EH (cell line): ENCODE measurements at regions not wholly inside any gene's neighbourhood (a gene's known extent, or its start where the extent isn't known, plus 50 kb on each side); places are given as distances from the start of the nearest gene placed in this dataset.

Source experiments
- DNase-seq: peaks from one replicate; pipeline ENCODE4 v3.0.0-alpha.2; 2015; ENCODE audit warnings: low read depth

DNA sequence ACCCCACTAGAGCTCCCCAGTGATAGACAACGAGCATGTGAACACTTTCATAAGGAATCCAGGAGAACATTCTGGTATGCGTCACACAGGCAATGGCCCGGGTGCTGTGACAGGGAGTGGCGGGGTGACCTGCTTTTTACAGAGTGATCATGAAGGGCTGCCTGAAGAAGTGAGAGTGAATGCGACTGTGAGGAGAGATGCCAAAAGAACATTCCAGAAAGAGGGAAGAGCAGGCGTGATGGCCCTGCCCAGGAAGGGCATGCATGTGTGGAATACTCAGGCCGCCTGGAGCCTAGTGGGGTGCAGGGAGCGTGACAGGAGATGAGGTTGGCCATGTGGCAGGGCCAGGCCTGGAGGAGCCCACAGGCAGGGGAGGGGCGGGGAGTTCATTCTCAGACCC lies 53.8 kb downstream of the FZD10 start:
- DNase-seq = no peak

DNA sequence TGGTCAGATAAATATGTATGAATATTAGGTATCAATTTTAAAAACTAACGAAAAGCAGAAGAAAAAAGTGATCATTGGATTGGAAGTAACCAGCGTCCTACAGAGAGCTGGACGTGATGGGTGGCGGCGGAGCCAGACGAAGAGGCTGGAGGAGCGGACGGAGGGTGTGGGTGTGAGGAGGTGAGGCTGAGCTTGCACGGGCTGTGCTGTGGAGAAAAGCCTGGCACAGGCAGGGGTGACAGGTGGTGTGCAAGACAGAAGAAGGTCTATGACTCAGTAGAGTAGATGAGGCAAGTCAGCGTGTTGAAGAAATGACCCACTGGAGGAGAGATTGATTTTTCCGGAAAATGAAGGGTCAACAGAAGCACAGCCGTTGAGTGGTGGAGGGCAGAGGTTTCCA lies 56.4 kb downstream of the FZD10 start:
- no peak for DNase-seq

DNA sequence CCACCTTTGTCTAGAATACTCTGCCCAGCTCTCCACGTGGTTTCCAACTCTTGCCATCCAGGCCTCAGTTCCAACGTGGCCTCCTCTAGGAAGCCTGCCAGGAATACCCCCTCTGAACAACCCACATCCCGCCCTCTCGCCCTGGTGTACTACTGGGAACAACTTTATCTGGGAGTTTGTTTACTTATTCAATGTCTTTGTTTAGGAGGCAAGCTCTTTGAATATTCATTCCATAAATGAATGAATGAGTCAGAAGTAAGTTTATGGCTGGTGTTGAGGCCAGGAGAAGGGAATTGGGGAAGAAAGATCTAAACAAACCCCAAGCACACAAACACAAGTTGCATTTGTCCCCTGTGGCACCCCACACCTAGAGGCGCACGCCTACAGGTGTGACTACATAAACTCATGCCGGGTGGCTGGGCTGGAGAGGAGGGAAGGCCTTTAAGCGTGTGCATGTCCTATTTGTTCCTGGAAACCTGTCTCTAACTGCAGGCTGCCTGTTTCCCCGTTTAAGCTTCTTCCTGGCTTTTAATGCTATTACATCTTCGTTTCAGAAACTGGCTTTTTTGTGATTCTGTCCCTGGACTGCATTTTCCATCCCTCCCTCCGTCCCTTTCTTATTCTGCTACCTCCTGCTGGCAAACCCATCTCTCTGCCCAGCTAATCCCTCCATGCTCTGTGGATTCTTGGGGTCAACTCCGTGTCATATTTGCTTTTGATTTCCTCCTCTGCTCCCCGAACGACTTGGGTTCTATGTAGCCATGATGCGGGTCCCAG lies 57.9 kb downstream of the FZD10 start:
- DNase-seq = no peak

DNA sequence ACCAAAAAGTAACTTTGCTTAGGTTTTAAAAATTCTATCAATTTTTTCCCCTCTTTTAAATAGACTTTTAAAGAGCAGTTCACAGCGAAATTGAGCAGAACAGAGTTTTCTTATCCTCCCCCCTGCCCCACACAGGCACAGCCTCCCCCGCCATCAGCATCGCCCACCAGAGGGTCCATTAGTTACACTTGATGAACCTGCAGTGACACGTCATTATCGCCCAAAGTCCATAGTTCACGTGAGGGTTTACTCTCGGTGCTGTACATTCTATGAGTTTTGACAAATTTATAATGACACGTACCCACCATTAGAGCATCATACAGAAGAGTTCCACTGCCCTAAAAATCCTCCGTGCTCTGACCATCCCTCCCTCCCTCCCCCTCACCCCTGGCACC lies 58.4 kb downstream of the FZD10 start:
- no peak for DNase-seq

DNA sequence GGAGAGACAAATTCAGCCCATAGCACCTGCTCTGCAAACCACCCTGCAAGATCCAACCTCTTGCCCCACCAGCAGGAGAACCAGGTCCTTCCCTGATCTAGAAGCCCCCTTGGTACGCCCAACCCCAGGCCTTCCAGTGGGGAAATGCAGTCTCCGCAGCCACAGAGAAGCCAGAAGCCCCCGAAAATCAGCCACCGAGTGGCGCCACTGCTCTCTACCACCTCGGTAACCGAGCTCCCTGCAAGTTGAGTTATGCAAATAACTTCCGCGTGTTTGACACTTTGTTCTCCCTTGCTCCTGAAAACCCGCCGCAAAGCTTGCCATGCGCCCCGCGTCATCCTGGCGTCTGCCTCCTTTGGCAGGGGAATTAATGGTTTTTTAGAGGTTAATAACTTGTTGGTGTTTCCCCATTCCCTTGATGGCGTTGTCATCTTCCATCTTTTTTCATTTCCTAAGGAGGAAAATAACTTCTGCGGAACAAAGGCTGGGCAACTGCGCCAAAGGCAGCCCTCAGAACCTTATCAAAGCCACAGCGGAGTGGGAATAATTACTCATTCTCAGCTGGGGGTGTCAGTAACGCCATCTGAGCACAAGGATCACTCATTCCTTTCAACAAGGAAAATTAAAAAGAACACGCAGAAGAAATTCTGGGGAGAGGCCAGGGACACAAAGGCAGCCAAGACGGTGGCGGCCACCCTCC lies 60.4 kb downstream of the FZD10 start:
- no peak for DNase-seq

DNA sequence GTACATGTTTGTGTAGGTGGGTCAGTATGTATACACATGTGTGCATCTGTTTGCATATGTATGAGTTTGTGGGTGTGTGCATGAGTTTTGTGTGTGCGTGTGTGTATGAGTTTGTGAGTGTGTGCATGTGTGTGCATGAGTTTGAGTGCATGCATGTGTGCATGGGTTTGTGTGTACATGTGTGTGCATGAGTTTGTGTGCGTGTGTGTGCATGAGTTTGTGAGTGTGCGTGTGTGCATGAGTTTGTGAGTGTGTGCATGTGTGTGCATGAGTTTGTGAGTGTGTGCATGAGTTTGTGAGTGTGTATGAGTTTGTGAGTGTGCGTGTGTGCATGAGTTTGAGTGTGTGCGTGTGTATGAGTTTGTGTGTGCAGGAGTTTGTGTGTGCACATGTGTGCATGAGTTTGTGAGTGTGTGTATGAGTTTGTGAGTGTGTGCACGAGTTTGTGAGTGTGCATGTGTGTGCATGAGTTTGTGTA lies 61.5 kb downstream of the FZD10 start:
- no peak for DNase-seq

DNA sequence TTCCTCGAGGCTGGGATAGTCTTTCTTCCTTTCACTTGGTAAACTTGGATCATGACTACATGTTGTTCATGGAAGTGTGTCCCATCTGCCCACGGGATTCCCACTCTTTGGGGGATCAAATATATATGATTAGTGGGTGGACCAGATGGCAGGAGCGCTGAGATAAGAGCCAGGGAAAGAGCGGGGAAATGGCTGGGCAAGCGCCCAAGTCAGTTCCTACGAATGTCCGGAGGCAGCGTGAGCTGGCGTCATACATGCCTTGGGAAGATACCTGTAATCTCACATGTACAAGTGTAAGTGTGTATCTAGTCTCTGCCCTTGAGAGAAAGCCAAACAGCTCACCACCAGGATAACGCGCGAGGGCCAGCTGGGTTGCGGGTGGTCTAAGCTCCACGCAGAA lies 62.3 kb downstream of the FZD10 start:
- no peak for DNase-seq

DNA sequence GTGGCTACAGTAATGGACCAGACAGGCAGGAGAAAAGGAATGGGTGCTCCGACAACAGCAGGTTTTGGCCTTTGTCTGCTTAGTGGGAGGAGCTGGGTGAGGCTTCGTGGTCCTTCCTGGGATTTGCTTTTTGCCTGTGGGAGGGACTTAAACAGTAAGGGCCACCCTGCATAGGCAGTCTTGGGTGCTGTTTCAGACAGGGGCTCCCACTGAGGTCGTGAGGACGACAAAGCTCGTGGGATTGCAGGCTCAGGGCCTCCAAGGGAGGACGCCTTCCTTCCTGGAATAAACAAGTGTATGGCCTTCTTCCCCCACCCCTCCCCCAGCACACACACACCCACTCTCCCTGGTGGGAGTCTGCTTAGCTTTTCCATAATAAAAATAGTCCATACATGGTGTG lies 63.1 kb downstream of the FZD10 start:
- no peak for DNase-seq

DNA sequence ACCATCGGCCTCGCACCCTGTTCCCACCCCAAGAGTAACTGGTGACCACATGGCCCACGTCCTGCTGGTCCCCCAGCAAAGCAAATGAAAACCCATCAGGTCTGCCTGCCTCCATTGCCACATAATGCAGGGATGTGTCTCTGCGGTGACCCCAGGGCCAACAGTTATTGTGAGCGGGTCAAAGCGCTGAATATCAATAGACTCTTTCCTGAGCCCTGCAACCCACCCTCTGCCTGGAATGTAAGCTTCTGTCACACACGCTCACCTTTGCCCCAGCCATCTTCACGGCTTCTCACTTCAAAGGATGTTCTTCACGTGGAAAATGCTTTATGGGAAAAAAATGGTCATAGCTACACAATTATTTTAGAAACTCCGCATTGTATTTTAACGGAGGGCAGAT lies 63.9 kb downstream of the FZD10 start:
- no peak for DNase-seq

DNA sequence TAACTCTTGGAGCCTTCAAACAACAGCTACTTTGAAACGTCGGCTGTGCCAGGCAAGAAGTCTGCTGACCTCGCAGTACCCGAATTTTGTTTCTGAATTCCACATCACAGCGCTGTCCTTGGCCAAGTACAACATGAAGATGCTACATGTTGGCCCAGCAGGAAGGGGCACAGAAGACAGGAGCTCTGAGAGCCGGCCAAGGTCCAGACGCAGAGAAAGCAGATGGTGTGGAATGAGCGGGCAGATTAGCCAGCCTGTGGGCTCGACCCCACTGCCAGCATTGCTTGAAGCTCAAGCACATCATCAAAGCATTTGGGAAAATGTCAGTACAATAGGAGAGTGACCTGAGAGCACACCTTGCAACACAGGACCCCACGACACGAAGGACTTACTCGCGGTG lies 64.5 kb downstream of the FZD10 start:
- DNase-seq = no peak

DNA sequence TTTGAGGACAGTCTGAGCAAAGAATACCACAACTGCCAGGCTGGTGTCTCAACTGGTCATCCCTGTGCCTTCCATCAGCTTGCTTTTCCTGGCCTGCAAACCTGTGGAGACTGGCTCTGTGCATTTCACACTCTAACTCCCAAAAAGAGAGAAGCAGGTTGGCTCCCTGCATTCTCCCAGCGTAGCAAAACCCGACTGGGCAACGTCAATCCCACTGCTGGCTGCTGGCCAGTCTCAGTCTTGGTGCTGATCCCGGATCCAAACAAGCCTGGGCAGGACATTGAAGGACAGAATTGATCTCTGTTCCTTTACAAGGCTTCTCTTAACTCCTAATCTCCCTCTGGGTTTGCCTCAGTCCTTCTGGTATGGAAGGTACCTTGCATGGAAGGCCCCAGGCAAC lies 65.4 kb downstream of the FZD10 start:
- no peak for DNase-seq

DNA sequence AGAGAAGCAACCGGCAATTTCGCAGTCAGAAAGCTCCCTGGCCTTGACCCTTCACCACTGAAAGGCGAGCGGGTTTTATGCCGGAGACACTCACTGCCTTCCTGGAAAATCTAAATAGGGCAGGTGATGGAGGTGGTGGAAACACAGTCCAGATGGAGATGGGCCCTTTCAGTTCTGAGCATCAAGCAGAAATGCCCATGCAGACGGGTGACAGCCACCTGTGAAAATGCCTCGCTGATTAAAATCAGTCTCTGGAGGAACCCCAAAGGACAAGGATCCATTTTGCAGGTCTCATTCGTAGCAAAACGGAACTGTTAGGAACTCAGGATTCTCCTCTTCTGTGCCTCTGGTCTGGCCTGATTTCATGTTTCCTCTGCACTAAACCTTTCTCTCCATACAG lies 74.2 kb downstream of the FZD10 start:
- DNase-seq = no peak

DNA sequence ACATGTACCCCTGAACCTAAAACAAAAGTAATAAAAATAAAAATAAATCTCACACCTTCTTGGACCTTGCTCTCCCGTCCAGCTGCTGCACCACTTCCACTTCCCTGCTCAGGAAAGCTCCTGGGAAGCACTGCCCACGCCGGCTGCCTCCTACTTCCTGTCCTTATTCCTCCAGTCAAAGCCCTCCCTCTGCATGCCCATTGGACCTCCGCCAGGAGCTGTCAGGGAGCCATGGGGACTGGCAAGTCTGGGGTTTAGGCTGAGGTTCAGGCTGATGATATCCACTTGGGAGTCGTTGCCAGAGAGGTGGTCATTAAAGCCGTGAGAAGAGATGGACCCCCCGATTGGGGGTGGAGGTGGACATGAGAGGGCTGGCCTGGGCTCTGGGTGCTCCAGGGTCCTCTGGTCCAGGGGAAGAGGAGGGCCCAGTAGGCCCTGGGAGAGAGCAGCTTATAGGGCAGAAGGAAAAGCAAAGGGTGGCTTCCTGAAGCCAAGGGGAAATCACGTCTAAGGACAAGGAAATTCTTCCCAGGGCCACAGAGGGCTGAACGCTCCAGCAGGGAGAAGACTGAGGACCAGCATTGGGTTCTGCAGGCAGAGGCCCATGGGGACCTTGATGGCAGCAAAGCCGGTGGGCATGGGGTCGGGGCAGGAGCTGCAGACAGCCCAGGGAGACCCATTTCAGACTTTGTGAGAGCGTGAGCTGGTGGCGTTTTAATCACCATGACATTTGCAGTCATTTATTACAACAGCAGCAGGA lies 78.7 kb downstream of the FZD10 start:
- no peak for DNase-seq

DNA sequence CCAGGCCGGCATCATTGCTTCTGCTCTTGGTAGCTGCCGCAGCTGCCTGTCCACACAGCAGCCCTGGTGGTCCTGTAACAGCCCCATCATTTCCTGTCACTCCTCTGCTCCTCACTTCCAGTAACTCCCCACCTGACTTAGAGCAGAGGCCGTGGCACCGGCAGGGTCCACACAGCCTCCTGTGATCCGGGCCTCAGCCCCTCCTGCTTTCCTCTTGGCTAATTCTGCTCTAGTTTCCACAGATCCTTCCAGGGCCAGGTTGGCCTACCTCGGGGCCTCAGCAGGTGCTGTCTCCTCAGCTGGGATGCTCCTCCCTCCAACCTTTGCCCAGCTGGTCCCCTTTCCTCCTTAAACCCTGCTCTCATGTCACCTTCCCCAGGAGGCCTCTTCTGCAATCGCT lies 80.2 kb downstream of the FZD10 start:
- no peak for DNase-seq

DNA sequence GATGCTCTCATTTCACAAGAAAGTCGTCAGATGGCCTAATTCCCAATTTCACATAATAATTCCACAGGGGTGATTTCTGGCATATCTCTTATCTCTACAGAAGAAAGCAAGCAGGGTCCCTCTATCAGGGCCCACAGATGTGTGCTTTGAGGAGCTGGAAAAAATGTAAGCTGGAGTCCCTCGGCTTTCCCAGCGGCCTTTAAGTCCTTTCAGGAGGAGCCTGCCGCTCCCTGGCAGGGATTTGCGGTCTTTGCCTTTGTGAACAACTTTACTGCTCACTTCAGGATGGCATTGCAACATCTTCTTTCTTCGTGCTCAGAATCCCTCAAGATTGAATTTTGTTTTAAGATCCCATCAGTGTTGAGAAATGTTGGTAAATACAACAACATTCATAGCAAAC lies 83.0 kb downstream of the FZD10 start:
- no peak for DNase-seq

DNA sequence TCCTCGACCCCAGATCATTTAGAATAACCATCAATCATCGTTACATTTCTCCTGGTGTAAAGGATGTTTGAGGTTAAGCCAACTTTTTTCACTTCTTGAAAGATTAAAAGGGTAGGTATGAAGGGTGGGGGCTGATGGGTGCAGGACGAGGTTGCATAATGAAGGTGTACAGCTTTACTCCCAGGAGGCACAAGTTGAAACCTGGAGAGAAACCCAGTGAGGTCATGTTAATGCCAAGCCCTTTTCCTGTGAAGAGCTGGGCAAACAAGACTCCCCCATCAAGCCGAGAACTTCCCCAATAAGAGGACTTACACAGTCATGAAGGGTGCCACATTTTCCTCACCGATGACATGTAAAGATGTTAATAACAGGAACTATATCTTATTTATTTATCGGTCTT lies 84.3 kb downstream of the FZD10 start:
- no peak for DNase-seq

DNA sequence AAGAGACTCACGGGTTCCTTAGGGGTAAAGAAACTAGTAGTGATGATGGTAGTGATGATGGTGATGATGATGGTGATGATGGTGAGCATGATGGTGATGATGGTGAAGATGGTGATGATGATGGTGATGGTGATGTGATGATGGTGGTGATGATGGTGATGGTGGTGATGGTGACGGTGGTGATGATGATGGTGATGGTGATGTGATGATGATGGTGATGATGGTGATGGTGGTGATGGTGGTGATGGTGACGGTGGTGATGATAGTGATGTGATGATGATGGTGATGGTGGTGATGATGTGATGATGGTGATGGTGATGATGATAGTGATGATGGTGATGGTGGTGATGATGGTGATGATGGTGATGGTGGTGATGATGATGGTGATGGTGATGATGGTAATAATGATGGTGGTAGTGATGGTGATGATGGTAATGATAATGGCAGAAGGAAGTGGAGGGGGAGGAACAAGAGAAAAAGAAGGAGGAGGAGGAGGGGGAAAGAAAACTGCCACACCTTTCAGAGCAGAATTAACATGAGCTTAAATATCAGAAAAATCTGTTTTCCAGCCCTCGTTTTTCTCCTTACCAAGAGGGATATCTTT lies 85.5 kb downstream of the FZD10 start:
- DNase-seq = no peak

DNA sequence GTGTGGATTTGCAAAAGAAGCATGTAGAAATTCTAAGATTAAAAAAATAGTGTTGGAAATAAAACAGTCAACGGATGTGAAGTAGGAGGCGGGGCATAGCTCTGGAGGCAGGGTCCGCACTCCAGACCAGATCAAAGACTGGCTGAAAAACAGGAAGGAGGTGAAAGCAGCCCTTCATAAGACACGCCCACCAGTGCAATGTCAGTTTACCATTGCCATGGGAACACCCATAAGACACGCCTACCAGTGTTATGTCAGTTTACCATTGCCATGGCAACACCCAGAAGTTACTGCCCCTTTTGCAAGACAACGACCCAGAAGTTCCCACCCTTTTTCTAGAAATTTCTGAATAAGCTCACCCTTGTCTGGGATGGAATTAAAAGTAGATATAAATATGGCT lies 87.1 kb downstream of the FZD10 start:
- no peak for DNase-seq

DNA sequence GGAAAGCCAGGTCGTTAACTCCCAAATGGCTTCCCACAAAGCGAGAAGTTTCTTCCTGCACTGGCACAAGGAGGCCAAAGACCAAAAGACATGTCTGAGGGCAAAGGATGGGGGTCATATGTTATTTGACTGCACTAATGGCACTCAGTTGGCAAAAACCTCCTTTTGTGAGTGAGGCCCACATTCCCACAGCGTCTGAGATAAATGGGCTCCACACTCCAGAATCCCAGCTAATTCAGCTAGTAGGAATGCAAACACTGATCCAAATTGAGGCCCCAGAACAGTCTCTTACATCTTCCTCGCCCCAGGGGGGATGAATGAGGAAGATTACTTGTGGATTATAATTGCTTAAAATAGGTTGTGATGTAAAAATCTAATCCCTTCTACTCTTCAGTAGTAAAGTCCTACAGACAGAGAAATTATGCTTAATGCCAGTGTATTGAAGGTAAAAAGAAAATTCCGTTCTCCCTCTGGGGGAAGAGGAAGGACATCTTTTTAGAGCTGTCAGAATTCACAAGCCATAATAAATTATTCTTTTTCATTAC lies 86.4 kb upstream of the PIWIL1 start:
- DNase-seq = no peak

DNA sequence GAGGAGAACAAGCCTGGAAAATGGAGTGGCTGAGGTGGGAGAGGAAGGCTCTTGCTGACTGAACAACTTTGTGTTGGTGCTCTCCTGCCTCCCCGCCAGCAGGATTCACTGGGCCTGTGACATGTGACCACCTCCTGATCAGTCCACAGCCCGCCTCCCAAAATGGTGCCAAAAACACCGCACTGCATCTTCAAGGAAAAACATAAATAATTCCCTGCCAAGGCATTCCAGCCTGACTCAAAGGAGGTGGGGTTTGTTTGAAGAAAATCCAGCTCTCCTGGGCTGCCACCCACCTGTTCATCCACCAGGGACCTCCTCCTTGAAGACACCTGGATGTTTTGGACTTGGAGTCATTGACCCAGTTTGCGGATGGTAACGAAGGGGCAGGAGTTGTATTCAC lies 83.8 kb upstream of the PIWIL1 start:
- DNase-seq = no peak

DNA sequence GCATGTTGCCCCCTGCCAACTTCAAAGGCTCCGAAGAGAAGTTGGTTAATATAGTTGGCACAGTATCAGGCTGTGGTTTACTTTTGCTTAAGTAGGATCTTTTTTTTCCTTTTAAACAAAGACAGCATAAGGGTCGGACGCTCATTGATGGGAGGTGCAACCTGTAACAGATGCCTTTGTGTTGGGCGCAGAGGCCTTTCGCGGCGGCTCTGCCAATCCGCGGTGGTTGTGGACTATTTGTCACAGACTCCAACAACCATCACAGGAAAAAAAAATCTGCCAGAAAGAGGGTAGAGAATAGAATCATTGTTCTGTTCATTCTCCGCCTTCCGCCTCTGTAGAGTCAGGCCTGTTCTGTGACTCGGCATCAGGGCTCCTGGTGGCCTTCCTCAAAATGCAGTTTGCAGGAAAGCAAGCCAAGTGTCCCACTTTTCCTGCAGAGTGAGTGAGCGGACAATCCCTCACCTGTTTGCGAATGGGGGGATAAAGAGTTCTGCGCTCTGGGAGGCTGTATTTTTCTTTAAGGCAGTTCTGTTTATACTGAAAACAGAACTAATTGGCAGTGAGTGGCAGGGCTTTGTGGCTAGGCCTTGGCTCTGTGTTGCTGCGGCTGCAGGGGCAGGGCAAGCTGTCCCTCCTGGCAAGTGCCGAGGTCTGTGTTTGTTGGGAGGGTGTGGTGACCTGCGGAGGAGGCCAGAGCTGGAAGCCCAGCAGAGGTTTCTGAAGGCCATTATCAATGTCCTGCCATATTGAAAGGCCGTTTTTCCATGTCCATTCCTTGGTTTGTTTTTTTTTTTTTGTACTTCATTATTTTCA lies 83.0 kb upstream of the PIWIL1 start:
- DNase-seq = no peak

DNA sequence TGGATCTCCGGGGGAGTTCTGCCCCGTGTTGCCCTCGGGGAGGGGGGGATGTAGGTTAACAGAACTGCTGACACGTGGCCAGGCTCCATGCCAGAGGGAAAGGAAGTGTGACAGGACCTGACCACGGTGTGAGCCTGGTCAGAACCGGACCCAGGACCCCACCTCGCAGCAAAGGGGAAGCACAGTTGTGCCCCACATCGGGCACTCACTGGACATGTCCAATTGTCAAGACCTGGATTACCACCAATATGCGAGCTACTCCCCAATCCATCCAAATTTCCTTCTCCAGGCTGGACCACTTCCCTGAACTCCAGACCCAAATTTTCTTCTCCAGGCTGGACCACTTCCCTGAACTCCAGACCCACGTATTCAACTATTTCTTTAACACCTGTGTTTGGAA lies 78.8 kb upstream of the PIWIL1 start:
- DNase-seq = no peak
